Astrocyte of the spinal cord (primary cell): ENCODE measurements at regions not wholly inside any gene's neighbourhood (a gene's known extent, or its start where the extent isn't known, plus 50 kb on each side); places are given as distances from the start of the nearest gene placed in this dataset.

ENCODE experiments used
- DNase-seq: peaks from one replicate; pipeline ENCODE4 v3.0.0; 2011; ENCODE audit warnings: low read depth, low spot score
- H3K4me3 ChIP-seq: 2 replicates; pipeline ENCODE4 v1.5.1; 2011; ENCODE audit warnings: low read depth, mild to moderate bottlenecking, low read length, moderate library complexity
- in situ Hi-C: cut with HindIII; loops from 2 replicates; pipeline ENCODE4 v1.10.0; 2017; ENCODE audit warnings: low sequenced_read_pairs
- TF ChIP-seq, protein P1 (sequence below): IDR thresholded peaks from 2 replicates; pipeline ENCODE4 v1.5.1; 2012; ENCODE audit warnings: low read depth, mild to moderate bottlenecking, low read length, inconsistent platforms

DNA sequence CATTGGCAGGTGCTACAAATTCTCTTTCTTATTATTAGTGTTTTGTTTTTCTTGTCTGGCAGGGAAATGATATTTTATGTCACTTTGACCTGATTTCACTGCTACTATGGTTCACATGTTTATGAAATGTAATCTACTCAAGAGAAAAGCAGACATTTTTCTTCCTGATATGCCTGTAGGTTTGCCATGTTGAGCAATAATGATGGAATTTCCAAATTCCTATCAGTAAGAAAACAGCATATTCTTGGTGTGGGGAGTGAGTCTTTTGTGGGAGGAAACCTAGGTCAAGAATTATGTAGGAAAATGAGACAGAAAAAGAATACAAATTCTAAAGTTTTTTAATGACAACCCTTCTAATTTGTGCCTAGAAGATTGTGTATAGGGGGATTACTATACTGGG is 356.4 kb downstream of the SLC4A3 start:
- DNase-seq: no peak
- no peak overlapping the region for H3K4me3 ChIP-seq
- in situ Hi-C loops: no loop called here
- TF ChIP-seq, protein P1, sequence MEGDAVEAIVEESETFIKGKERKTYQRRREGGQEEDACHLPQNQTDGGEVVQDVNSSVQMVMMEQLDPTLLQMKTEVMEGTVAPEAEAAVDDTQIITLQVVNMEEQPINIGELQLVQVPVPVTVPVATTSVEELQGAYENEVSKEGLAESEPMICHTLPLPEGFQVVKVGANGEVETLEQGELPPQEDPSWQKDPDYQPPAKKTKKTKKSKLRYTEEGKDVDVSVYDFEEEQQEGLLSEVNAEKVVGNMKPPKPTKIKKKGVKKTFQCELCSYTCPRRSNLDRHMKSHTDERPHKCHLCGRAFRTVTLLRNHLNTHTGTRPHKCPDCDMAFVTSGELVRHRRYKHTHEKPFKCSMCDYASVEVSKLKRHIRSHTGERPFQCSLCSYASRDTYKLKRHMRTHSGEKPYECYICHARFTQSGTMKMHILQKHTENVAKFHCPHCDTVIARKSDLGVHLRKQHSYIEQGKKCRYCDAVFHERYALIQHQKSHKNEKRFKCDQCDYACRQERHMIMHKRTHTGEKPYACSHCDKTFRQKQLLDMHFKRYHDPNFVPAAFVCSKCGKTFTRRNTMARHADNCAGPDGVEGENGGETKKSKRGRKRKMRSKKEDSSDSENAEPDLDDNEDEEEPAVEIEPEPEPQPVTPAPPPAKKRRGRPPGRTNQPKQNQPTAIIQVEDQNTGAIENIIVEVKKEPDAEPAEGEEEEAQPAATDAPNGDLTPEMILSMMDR: no peak

DNA sequence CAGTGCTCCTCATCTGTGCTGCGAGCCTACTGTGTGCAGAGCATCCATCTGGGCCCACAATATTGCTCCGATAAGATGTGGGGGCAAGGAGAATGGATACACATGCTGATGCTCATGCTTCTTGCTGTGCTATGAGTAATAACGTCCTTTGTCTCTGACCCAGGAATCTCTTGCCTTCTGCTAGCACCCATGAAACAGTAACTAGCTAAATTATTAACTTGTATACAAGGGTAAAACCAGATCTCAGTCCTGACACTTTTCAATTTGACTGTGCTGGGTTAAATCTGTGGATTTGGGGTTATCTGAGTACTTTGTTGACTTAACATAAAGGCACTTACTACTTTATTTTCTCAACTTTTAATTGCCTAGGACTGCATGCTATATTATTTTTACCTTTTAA is 357.6 kb downstream of the SLC4A3 start:
- in situ Hi-C loops: no loop called here
- DNase-seq: no peak

DNA sequence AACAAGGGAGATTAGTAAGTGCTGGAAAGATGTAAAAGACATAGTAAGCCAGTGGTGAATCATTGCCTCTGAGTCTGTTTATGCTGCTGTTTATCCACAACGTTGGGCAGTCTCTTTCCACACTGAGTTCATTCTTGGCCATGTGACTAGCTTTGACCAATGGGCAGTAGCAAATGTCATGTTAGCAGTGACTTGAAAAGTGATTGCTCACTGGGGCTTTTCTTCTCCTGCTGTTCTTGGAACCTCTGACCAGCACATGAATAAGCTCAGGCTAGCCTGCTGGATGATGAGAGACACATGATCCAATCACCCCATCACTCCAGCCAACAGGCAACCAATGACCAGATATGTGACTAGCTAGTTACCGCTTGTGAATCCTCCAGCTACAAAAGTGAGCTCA is 360.4 kb downstream of the SLC4A3 start:
- DNase-seq: peak; percentile 83
- H3K4me3 ChIP-seq: no peak overlapping the region
- in situ Hi-C loops: no loop called here
- TF ChIP-seq, protein P1: no peak

More for the DNA sequence above, 357.6 kb downstream of the SLC4A3 start:
- no peak overlapping the region for H3K4me3 ChIP-seq
- TF ChIP-seq, protein P1: no peak

DNA sequence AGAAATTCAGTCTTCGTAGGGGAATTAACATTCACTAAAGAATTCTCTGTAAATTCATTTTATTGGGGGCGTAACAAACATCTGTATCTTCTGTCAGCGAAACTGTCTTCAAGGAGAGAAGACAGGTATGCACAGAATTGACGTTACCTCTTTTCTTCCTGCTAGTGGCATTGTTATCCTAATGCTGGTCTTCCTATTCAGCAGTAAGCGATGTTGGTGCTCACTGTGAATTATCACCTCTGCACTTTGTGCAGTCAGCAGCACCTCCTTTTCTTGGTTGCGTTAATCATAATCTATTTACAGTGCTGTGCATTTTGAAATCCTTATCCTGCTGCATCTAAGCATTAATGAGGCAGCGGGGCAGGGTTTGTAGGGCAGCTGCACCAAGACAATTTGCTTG is 362.3 kb downstream of the SLC4A3 start:
- DNase-seq: no peak
- no peak overlapping the region for H3K4me3 ChIP-seq
- in situ Hi-C loops: no loop called here
- TF ChIP-seq, protein P1: no peak

DNA sequence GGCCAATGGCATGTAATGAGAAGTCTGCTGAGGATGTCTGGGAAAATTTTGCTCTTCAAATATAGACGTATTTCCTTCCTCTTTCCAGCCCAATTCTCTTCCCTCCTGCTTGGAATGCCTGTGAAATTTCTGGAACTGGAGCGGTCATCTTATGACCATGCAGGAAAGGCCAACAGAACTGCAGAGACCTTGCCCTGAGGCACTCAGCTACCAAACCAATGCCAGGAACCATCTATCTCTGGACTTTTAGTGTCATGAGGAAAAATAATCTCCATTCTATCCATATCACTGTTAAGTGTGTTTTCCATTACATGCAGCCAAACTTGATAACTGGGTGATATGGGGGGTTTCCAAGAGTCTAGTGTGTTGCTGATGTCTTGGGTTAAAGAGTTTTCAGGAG is 363.7 kb downstream of the SLC4A3 start:
- DNase-seq: no peak
- in situ Hi-C loops: no loop called here
- TF ChIP-seq, protein P1: no peak
- H3K4me3 ChIP-seq: no peak overlapping the region

DNA sequence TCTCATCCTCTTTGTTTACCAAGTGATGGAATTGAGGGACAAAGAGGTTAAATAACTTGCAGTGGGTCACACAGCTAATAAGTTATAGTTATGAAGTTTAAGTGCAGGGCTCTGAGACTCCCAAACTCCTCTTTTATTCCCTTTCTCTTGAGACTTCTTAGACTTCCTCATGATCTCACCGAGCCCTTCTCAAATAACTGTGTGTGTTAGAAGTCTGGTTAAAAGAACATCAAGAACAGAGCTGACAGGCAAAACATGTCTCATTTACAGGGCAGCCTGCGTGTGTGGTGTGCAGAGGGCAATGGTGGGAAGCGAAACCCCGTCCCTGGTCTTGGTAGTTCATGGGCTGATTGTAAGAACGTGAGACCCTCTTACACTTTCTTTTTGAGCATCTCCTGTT is 368.0 kb downstream of the SLC4A3 start:
- H3K4me3 ChIP-seq: no peak overlapping the region
- no peak for DNase-seq
- in situ Hi-C loops: no loop called here
- TF ChIP-seq, protein P1: no peak
